LNCAP (cell line): ENCODE measurements at regions not wholly inside any gene's neighbourhood (a gene's known extent, or its start where the extent isn't known, plus 50 kb on each side); places are given as distances from the start of the nearest gene placed in this dataset.

ENCODE experiments used
- CTCF ChIP-seq: fragments of 450-650 bp; IDR thresholded peaks from 2 replicates; pipeline ENCODE4 v1.5.1; 2017; ENCODE audit warnings: mild to moderate bottlenecking

GRCh38 chr7:124397134-124397533, 364.3 kb upstream of the TMEM229A start:
- no peak for TF ChIP-seq CTCF

- TF ChIP-seq CTCF = no peak
Measured at GRCh38 chr7:124390301-124390700, 357.4 kb upstream of the TMEM229A start.

GRCh38 chr7:124388751-124389150, 355.9 kb upstream of the TMEM229A start:
- TF ChIP-seq CTCF = no peak

GRCh38 chr7:124387056-124387455, 354.2 kb upstream of the TMEM229A start:
- no peak for TF ChIP-seq CTCF

GRCh38 chr7:124379296-124379695, 346.4 kb upstream of the TMEM229A start:
- no peak for TF ChIP-seq CTCF

- no peak for TF ChIP-seq CTCF
Measured at GRCh38 chr7:124376111-124376510, 343.2 kb upstream of the TMEM229A start.

GRCh38 chr7:124375391-124375790, 342.5 kb upstream of the TMEM229A start:
- TF ChIP-seq CTCF = no peak

- TF ChIP-seq CTCF = no peak
Measured at GRCh38 chr7:124369310-124369709, 336.4 kb upstream of the TMEM229A start.
